ENCODE measurements at regions not wholly inside any gene's neighbourhood (a gene's known extent, or its start where the extent isn't known, plus 50 kb on each side); places are given as distances from the start of the nearest gene placed in this dataset.

- in situ Hi-C loops (cut with HindIII; ENCODE audit: low sequenced_read_pairs) = loop anchor here (25.0 kb wide), 1 partner anchor 284 kb away; no protein-coding TSS in a partner anchor
Observed at GRCh38 chr6:146902846-146903245, 301.4 kb upstream of the STXBP5 start.

- in situ Hi-C loops (cut with HindIII; ENCODE audit: low sequenced_read_pairs) = loop anchor here (25.0 kb wide), 1 partner anchor 284 kb away; no protein-coding TSS in a partner anchor
Observed at GRCh38 chr6:146903451-146903850, 300.8 kb upstream of the STXBP5 start.

- in situ Hi-C loops (cut with HindIII; ENCODE audit: low sequenced_read_pairs) = loop anchor here (25.0 kb wide), 1 partner anchor 283 kb away; no protein-coding TSS in a partner anchor
Observed at GRCh38 chr6:146904596-146904995, 299.6 kb upstream of the STXBP5 start.

- in situ Hi-C loops (cut with HindIII; ENCODE audit: low sequenced_read_pairs) = loop anchor here (25.0 kb wide), 1 partner anchor 282 kb away; no protein-coding TSS in a partner anchor
Observed at GRCh38 chr6:146905181-146905704, 299.0 kb upstream of the STXBP5 start.

GRCh38 chr6:146908786-146909185 lies 295.4 kb upstream of the STXBP5 start:
- in situ Hi-C loops (cut with HindIII; ENCODE audit: low sequenced_read_pairs) = loop anchor here (25.0 kb wide), 1 partner anchor 279 kb away; no protein-coding TSS in a partner anchor

- in situ Hi-C loops (cut with HindIII; ENCODE audit: low sequenced_read_pairs) = loop anchor here (25.0 kb wide), 1 partner anchor 278 kb away; no protein-coding TSS in a partner anchor
Observed at GRCh38 chr6:146909376-146909775, 294.8 kb upstream of the STXBP5 start.

GRCh38 chr6:146909886-146910285 lies 294.3 kb upstream of the STXBP5 start:
- in situ Hi-C loops (cut with HindIII; ENCODE audit: low sequenced_read_pairs) = loop anchor here (25.0 kb wide), 1 partner anchor 277 kb away; no protein-coding TSS in a partner anchor

- in situ Hi-C loops (cut with HindIII; ENCODE audit: low sequenced_read_pairs) = loop anchor here (25.0 kb wide), 1 partner anchor 277 kb away; no protein-coding TSS in a partner anchor
Observed at GRCh38 chr6:146910611-146911010, 293.6 kb upstream of the STXBP5 start.

- in situ Hi-C loops (cut with HindIII; ENCODE audit: low sequenced_read_pairs) = loop anchor here (25.0 kb wide), 1 partner anchor 276 kb away; no protein-coding TSS in a partner anchor
Observed at GRCh38 chr6:146911635-146912215, 292.5 kb upstream of the STXBP5 start.

GRCh38 chr6:146912730-146913685 lies 291.2 kb upstream of the STXBP5 start:
- in situ Hi-C loops (cut with HindIII; ENCODE audit: low sequenced_read_pairs) = loop anchor here (25.0 kb wide), 1 partner anchor 274 kb away; no protein-coding TSS in a partner anchor

- in situ Hi-C loops (cut with HindIII; ENCODE audit: low sequenced_read_pairs) = loop anchor here (25.0 kb wide), 1 partner anchor 273 kb away; no protein-coding TSS in a partner anchor
Observed at GRCh38 chr6:146913842-146914488, 290.3 kb upstream of the STXBP5 start.

- in situ Hi-C loops (cut with HindIII; ENCODE audit: low sequenced_read_pairs) = loop anchor here (25.0 kb wide), 1 partner anchor 273 kb away; no protein-coding TSS in a partner anchor
Observed at GRCh38 chr6:146914489-146915483, 289.4 kb upstream of the STXBP5 start.

GRCh38 chr6:146915671-146916127 lies 288.5 kb upstream of the STXBP5 start:
- in situ Hi-C loops (cut with HindIII; ENCODE audit: low sequenced_read_pairs) = loop anchor here (25.0 kb wide), 1 partner anchor 272 kb away; no protein-coding TSS in a partner anchor

GRCh38 chr6:146916435-146917025 lies 287.7 kb upstream of the STXBP5 start:
- in situ Hi-C loops (cut with HindIII; ENCODE audit: low sequenced_read_pairs) = loop anchor here (25.0 kb wide), 1 partner anchor 271 kb away; no protein-coding TSS in a partner anchor

- in situ Hi-C loops (cut with HindIII; ENCODE audit: low sequenced_read_pairs) = loop anchor here (25.0 kb wide), 1 partner anchor 270 kb away; no protein-coding TSS in a partner anchor
Observed at GRCh38 chr6:146917182-146917581, 287.0 kb upstream of the STXBP5 start.

GRCh38 chr6:146917979-146918378 lies 286.2 kb upstream of the STXBP5 start:
- in situ Hi-C loops (cut with HindIII; ENCODE audit: low sequenced_read_pairs) = loop anchor here (25.0 kb wide), 1 partner anchor 269 kb away; no protein-coding TSS in a partner anchor

GRCh38 chr6:146919017-146919416 lies 285.2 kb upstream of the STXBP5 start:
- in situ Hi-C loops (cut with HindIII; ENCODE audit: low sequenced_read_pairs) = loop anchor here (25.0 kb wide), 1 partner anchor 268 kb away; no protein-coding TSS in a partner anchor

- in situ Hi-C loops (cut with HindIII; ENCODE audit: low sequenced_read_pairs) = loop anchor here (25.0 kb wide), 1 partner anchor 264 kb away; no protein-coding TSS in a partner anchor
Observed at GRCh38 chr6:146923205-146923833, 280.9 kb upstream of the STXBP5 start.
